ENCODE measurements at regions not wholly inside any gene's neighbourhood (a gene's known extent, or its start where the extent isn't known, plus 50 kb on each side); places are given as distances from the start of the nearest gene placed in this dataset.

DNA sequence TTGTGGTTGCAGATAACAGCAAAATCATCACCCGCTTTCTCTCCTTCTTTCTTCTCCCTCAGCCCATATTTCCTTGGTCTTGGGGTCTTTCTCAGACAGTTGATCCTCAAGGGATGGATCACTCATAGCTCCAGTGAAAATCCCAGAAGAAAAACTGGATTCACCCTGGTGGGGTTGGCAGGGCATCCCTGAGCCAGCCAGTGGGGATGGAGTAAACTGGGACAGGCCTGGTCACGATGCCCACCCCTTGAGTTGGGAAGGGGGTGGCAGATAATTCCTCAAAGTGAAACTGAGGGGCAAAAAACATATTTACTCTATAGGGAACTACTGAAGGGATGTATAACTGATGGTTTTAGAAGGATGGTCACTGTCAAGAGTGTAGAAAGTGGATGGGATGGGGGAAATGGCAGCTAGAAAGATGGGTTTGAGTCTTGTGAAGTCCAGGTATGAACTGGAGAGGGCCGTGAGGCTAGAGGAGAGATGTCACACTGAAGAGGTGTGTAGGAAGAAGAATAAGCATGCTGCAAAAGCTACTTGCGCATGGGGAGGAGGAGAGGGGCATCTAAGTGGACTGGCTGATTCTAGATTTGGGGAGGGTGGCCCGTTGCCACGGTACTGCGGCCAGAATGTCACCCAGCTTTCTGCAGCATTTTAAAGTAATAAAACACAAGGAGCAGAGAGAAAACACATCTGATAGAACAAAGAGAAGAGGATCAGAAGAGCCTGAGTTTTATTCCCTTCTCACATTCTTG is 162.8 kb downstream of the PJA2 start (continued):
- TF ChIP-seq, protein P1, sequence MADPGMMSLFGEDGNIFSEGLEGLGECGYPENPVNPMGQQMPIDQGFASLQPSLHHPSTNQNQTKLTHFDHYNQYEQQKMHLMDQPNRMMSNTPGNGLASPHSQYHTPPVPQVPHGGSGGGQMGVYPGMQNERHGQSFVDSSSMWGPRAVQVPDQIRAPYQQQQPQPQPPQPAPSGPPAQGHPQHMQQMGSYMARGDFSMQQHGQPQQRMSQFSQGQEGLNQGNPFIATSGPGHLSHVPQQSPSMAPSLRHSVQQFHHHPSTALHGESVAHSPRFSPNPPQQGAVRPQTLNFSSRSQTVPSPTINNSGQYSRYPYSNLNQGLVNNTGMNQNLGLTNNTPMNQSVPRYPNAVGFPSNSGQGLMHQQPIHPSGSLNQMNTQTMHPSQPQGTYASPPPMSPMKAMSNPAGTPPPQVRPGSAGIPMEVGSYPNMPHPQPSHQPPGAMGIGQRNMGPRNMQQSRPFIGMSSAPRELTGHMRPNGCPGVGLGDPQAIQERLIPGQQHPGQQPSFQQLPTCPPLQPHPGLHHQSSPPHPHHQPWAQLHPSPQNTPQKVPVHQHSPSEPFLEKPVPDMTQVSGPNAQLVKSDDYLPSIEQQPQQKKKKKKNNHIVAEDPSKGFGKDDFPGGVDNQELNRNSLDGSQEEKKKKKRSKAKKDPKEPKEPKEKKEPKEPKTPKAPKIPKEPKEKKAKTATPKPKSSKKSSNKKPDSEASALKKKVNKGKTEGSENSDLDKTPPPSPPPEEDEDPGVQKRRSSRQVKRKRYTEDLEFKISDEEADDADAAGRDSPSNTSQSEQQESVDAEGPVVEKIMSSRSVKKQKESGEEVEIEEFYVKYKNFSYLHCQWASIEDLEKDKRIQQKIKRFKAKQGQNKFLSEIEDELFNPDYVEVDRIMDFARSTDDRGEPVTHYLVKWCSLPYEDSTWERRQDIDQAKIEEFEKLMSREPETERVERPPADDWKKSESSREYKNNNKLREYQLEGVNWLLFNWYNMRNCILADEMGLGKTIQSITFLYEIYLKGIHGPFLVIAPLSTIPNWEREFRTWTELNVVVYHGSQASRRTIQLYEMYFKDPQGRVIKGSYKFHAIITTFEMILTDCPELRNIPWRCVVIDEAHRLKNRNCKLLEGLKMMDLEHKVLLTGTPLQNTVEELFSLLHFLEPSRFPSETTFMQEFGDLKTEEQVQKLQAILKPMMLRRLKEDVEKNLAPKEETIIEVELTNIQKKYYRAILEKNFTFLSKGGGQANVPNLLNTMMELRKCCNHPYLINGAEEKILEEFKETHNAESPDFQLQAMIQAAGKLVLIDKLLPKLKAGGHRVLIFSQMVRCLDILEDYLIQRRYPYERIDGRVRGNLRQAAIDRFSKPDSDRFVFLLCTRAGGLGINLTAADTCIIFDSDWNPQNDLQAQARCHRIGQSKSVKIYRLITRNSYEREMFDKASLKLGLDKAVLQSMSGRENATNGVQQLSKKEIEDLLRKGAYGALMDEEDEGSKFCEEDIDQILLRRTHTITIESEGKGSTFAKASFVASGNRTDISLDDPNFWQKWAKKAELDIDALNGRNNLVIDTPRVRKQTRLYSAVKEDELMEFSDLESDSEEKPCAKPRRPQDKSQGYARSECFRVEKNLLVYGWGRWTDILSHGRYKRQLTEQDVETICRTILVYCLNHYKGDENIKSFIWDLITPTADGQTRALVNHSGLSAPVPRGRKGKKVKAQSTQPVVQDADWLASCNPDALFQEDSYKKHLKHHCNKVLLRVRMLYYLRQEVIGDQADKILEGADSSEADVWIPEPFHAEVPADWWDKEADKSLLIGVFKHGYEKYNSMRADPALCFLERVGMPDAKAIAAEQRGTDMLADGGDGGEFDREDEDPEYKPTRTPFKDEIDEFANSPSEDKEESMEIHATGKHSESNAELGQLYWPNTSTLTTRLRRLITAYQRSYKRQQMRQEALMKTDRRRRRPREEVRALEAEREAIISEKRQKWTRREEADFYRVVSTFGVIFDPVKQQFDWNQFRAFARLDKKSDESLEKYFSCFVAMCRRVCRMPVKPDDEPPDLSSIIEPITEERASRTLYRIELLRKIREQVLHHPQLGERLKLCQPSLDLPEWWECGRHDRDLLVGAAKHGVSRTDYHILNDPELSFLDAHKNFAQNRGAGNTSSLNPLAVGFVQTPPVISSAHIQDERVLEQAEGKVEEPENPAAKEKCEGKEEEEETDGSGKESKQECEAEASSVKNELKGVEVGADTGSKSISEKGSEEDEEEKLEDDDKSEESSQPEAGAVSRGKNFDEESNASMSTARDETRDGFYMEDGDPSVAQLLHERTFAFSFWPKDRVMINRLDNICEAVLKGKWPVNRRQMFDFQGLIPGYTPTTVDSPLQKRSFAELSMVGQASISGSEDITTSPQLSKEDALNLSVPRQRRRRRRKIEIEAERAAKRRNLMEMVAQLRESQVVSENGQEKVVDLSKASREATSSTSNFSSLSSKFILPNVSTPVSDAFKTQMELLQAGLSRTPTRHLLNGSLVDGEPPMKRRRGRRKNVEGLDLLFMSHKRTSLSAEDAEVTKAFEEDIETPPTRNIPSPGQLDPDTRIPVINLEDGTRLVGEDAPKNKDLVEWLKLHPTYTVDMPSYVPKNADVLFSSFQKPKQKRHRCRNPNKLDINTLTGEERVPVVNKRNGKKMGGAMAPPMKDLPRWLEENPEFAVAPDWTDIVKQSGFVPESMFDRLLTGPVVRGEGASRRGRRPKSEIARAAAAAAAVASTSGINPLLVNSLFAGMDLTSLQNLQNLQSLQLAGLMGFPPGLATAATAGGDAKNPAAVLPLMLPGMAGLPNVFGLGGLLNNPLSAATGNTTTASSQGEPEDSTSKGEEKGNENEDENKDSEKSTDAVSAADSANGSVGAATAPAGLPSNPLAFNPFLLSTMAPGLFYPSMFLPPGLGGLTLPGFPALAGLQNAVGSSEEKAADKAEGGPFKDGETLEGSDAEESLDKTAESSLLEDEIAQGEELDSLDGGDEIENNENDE (IDR thresholded peaks at IDR 0.05; ENCODE audit: insufficient replicate concordance, low read length), result no peak
- TF ChIP-seq BRCA1 (IDR thresholded peaks at IDR 0.05; ENCODE audit: low read depth, low read length), result no peak
- no peak for TF ChIP-seq CREB1 (IDR thresholded peaks at IDR 0.05)
- no peak for TF ChIP-seq HDAC6 (IDR thresholded peaks at IDR 0.05; ENCODE audit: low read depth, low read length)
- TF ChIP-seq JUN (IDR thresholded peaks at IDR 0.05; ENCODE audit: low read depth, low read length), result no peak
- no peak for TF ChIP-seq SRF (IDR thresholded peaks at IDR 0.05; ENCODE audit: low read depth, low read length)
- TF ChIP-seq CBX8 (IDR thresholded peaks at IDR 0.05; ENCODE audit: borderline replicate concordance, low read depth, low read length), result no peak
- no peak for TF ChIP-seq RAD21 (IDR thresholded peaks at IDR 0.05 in 1 of 2, conservative IDR thresholded peaks at IDR 0.05 in 1 of 2; ENCODE audit: low read depth in 2 of 2, low read length in 2 of 2)
- no peak for TF ChIP-seq KDM5A (IDR thresholded peaks at IDR 0.05; ENCODE audit: low read length)
- TF ChIP-seq SAP30 (IDR thresholded peaks at IDR 0.05; ENCODE audit: insufficient read depth, insufficient replicate concordance, low read length), result no peak
